ENCODE measurements at regions not wholly inside any gene's neighbourhood (a gene's known extent, or its start where the extent isn't known, plus 50 kb on each side); places are given as distances from the start of the nearest gene placed in this dataset.

DNA sequence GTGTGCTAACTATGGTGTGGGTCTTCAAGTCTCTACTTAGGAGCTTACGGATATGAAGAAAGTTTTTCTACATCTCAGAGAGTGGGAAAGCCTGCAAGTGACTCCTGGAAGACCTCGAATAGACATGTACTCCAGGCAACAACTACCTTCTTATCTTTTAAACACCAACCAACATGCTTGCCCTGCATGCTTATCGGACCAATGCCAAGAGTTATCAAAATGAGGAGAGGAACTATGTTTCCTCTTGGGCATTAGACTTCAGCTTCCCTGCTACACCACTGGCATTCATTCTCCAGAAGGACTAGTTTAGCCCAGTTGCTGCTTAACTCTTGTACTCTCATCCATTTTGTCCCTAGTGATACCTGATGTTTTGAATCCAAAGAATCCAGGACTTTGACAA, 74.7 kb upstream of the MAN2A1 start:
- H3K36me3 Mint-ChIP-seq (ENCODE audit: low read depth, unreplicated experiment) = no peaks in the 10 kb centered on the region
- H3K9me3 Mint-ChIP-seq (ENCODE audit: unreplicated experiment) = no peaks in the 10 kb centered on the region
- no peak overlapping the region for H3K4me3 Mint-ChIP-seq (ENCODE audit: unreplicated experiment)
- no peak for DNase-seq (ENCODE audit: low spot score)
- H3K27ac Mint-ChIP-seq (ENCODE audit: unreplicated experiment) = no peak overlapping the region
- H3K27me3 Mint-ChIP-seq (ENCODE audit: unreplicated experiment) = no peaks in the 10 kb centered on the region
- TF ChIP-seq, protein P1, sequence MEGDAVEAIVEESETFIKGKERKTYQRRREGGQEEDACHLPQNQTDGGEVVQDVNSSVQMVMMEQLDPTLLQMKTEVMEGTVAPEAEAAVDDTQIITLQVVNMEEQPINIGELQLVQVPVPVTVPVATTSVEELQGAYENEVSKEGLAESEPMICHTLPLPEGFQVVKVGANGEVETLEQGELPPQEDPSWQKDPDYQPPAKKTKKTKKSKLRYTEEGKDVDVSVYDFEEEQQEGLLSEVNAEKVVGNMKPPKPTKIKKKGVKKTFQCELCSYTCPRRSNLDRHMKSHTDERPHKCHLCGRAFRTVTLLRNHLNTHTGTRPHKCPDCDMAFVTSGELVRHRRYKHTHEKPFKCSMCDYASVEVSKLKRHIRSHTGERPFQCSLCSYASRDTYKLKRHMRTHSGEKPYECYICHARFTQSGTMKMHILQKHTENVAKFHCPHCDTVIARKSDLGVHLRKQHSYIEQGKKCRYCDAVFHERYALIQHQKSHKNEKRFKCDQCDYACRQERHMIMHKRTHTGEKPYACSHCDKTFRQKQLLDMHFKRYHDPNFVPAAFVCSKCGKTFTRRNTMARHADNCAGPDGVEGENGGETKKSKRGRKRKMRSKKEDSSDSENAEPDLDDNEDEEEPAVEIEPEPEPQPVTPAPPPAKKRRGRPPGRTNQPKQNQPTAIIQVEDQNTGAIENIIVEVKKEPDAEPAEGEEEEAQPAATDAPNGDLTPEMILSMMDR (IDR thresholded peaks at IDR 0.05; ENCODE audit: unreplicated experiment) = no peak
- H3K4me1 Mint-ChIP-seq (ENCODE audit: unreplicated experiment) = peaks cover 7% of the 10 kb centered on the region

DNA sequence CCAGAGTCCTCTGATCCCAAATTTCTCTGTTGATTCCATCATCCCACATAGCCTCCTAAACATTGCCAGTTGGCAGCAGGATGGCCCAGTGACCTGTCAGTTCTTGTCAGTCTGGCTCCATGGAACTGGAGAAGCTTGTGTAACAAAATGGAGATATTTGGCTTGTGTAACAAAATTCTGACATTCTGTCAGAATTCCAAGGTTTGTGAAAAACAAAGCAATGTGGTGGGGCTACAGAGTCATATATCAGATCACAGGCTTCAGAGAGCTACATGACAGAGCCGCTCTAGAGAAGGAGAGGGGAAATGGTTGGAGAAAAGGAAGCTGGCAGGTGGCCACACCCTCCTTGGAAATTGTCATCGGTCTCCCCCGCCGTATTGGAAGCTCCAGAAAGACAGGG, 75.4 kb upstream of the MAN2A1 start:
- TF ChIP-seq, protein P1 (IDR thresholded peaks at IDR 0.05; ENCODE audit: unreplicated experiment) = no peak
- Mint-ChIP-seq H3K36me3 (ENCODE audit: low read depth, unreplicated experiment) (no peaks in the 10 kb centered on the region), H3K4me3 (ENCODE audit: unreplicated experiment) (no peak overlapping the region), H3K27me3 (ENCODE audit: unreplicated experiment) (no peaks in the 10 kb centered on the region), H3K27ac (ENCODE audit: unreplicated experiment) (no peak overlapping the region), H3K4me1 (ENCODE audit: unreplicated experiment) (peaks cover 7% of the 10 kb centered on the region), H3K9me3 (ENCODE audit: unreplicated experiment) (no peaks in the 10 kb centered on the region)
- no peak for DNase-seq (ENCODE audit: low spot score)

DNA sequence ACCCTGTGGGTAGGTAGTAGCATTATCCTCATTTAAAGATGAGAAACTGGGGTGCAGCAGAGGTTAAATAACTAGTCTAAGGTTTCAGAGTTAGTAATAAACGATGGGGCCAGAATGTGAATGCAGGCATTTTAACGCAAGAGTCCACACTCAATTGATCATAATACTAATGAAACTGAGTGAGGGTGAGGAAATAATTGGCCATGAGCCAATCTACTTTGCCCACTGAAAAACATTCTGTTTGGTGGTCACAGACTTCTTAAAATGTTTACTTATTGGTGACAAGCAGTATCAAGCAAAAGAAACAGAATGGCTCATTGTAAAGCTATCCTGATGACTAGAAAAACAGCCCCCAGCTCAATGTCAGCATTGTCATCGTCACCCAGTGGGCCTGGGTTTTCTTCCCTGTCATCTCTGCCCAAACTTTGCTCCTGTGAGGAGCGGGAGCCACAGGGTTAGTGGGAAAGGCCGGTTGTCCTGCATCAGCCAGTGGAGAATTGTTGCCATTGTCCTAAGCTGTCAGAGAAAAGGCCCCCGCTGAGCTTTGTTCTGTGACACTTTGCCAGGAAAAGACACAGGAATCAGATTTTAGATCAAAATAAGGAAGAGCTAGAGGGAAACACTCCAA, 77.3 kb upstream of the MAN2A1 start:
- Mint-ChIP-seq H3K4me1 (ENCODE audit: unreplicated experiment) (peaks cover 7% of the 10 kb centered on the region), H3K27ac (ENCODE audit: unreplicated experiment) (no peak overlapping the region), H3K27me3 (ENCODE audit: unreplicated experiment) (no peaks in the 10 kb centered on the region), H3K36me3 (ENCODE audit: low read depth, unreplicated experiment) (no peaks in the 10 kb centered on the region), H3K4me3 (ENCODE audit: unreplicated experiment) (no peak overlapping the region), H3K9me3 (ENCODE audit: unreplicated experiment) (no peaks in the 10 kb centered on the region)
- TF ChIP-seq, protein P1 (IDR thresholded peaks at IDR 0.05; ENCODE audit: unreplicated experiment) = no peak
- DNase-seq (ENCODE audit: low spot score) = no peak

DNA sequence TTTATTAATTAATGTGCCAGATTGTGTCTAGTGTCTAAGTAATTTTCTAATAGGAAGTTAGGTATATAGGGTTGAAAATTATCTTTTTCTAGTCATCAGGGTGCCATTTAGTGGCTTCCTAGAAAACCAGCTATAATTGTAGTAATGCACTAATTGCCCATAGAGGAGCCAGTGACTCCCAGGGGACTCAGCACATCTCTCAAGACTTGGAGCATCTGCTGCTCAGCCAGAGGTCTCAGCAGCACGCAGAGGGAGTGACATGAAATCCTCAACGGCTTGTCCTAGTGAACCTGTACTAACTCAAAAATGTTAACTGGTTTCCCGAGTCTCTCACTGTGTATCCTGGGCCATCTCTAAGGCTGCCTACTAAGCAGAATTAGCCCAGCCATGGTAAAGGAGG, 78.2 kb upstream of the MAN2A1 start:
- no peak for DNase-seq (ENCODE audit: low spot score)
- H3K9me3 Mint-ChIP-seq (ENCODE audit: unreplicated experiment) = no peaks in the 10 kb centered on the region
- TF ChIP-seq, protein P1 (IDR thresholded peaks at IDR 0.05; ENCODE audit: unreplicated experiment) = no peak
- H3K27me3 Mint-ChIP-seq (ENCODE audit: unreplicated experiment) = no peaks in the 10 kb centered on the region
- no peak overlapping the region for H3K4me3 Mint-ChIP-seq (ENCODE audit: unreplicated experiment)
- H3K27ac Mint-ChIP-seq (ENCODE audit: unreplicated experiment) = no peak overlapping the region
- peaks cover 7% of the 10 kb centered on the region for H3K4me1 Mint-ChIP-seq (ENCODE audit: unreplicated experiment)
- no peaks in the 10 kb centered on the region for H3K36me3 Mint-ChIP-seq (ENCODE audit: low read depth, unreplicated experiment)

DNA sequence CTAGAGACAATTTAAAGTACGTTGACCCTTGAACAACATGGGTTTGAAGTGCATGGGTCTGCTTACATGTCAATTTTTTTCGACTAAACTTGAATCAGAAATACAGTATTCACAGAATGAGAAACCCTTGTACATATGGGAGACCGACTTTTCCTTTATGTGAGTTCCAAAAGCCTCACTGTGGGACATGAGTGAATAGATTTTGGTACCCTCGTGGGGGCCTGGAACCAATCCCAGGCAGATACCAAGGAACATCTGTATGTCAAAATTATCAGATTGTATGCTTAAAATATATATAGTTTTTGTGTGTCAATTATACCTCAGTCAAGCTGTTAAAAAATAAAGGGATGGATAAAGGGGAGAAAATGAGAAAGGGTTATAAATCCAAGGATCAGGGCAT, 78.7 kb upstream of the MAN2A1 start:
- TF ChIP-seq, protein P1 (IDR thresholded peaks at IDR 0.05; ENCODE audit: unreplicated experiment) = no peak
- Mint-ChIP-seq H3K9me3 (ENCODE audit: unreplicated experiment) (no peaks in the 10 kb centered on the region), H3K27me3 (ENCODE audit: unreplicated experiment) (no peaks in the 10 kb centered on the region), H3K27ac (ENCODE audit: unreplicated experiment) (no peak overlapping the region), H3K4me3 (ENCODE audit: unreplicated experiment) (no peak overlapping the region), H3K4me1 (ENCODE audit: unreplicated experiment) (peaks cover 7% of the 10 kb centered on the region), H3K36me3 (ENCODE audit: low read depth, unreplicated experiment) (no peaks in the 10 kb centered on the region)
- DNase-seq (ENCODE audit: low spot score) = no peak

Data from endothelial cell (in vitro differentiated cells).